HG03280 (cell line): ENCODE measurements at regions not wholly inside any gene's neighbourhood (a gene's known extent, or its start where the extent isn't known, plus 50 kb on each side); places are given as distances from the start of the nearest gene placed in this dataset.
"Not testable (repeated sequence)": the region's sequence is repeated elsewhere in the genome, so short reads cannot be mapped to it uniquely, and the experiment has no call there.

Experiments used
- ATAC-seq: cut with Tn5 transposase; IDR thresholded peaks from one replicate; pipeline ENCODE4 v1.9.1; 2021; ENCODE audit warnings: mild to moderate bottlenecking, moderate library complexity; ENCODE audit not compliant: unreplicated experiment

GRCh38 chr4:111228874-111229273 lies 606.0 kb upstream of the PITX2 start:
- no peak for ATAC-seq

DNA sequence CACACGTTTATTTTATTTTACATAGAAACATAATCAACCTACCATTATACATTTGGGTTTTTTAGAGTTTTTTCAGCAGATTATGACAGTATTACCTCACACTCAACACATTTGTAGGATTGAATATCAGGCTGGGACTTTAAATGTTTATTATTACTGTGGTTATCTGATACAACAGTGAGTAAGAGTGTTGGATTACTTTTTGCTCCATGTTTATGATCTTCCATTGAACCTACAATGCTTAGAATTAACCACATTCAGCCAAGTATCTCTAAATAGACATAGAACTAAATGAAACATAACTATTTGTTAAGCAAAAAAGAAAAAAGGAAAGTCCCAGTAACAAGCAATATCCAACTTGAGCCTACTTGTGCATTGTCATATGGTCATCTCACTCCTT lies 607.4 kb upstream of the PITX2 start:
- no peak for ATAC-seq

- ATAC-seq, result no peak
Measured at GRCh38 chr4:111231281-111231680, 608.4 kb upstream of the PITX2 start.

- ATAC-seq, result no peak
Measured at GRCh38 chr4:111234939-111235338, 612.1 kb upstream of the PITX2 start.

DNA sequence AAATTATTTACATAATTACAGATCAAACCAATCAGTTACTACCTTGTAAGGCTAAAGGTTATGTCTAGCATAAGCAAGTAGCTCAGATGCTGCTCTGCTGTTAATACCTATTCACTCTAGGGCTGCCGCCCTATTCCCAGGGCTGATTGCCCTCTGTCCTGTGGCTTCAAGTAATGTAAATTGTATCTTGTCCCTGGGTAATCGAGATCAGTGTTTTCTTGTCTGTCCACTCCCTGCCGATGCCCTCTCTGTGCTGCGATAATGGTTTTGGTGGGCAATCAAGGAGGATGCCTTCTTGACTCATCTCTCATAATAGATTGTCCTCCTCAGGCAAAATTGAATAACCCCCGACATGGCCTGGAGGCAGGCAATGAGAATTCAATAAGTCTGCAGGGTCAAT lies 641.0 kb upstream of the PITX2 start:
- no peak for ATAC-seq

DNA sequence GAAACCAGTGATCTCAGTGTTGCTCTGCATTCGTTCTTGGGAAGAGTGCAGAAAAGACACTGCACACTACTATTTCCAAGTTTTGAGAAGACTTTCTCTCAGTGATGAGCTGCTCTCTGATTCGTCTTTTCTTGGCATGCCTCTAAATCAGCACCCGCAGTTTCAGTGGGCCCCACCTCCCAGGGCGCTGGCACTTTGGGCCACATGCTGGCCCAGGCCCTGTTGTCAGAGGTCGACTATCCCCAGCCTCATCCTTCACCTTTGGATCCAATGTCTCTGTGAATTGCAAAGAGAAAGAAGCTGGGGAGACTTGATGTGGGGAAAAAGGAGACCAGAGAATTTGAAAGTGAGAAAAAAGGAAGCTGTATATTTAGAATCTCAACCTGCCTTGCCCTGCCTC lies 644.1 kb upstream of the PITX2 start:
- ATAC-seq, result no peak

GRCh38 chr4:111267786-111268185 lies 644.9 kb upstream of the PITX2 start:
- no peak for ATAC-seq

DNA sequence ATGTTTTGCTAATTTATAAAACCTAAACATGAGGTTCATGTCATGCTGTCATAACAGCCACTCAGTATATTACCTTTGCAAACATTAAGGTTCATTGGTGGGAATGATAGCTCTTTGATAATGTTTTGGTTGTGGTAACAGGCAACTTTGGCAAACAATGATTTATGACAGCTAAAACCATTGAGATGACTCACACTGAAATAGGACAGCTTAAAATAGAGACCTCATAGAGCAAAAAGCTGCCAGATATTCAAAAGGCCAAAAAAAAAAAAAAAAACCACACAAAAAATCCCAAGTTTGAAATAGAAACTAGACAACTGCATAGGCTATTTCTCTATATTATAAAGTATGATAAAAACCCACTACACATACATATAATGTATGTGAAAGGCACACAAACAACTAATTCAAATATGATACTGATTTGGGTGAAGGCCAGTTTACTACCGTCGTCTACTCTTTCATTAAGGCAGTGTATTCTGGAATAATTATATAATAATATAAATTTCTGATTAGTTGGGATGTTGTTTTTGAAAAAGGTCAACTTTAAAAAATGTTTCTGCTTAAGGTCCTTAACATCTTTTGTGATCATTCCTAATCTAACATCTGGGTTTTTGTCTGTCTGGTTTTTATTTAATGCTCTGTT lies 646.0 kb upstream of the PITX2 start:
- ATAC-seq, result peak; percentile 60

DNA sequence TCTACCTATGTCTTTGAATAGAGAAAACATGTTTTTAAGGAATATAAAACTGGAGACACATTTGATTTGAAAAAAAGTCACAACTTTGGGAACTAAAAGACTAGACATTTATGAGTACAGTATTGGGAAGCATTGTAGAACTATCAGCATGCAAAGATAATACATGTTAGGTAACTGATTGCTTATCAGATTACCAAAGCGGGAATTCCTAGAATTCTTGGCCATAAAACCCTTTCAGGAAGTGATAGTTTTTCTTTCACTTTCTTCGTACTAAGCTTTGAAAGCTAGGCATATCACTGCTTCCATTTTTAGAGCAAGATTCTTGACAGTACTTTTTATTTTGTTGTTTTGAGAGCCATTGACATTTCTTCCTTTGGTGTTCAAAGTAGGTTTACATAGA lies 646.6 kb upstream of the PITX2 start:
- ATAC-seq, result no peak

GRCh38 chr4:111274060-111274459 lies 651.2 kb upstream of the PITX2 start:
- ATAC-seq, result no peak

GRCh38 chr4:111274486-111274885 lies 651.6 kb upstream of the PITX2 start:
- ATAC-seq, result no peak

- ATAC-seq, result no peak
Measured at GRCh38 chr4:111281219-111281618, 658.3 kb upstream of the PITX2 start.

GRCh38 chr4:111282035-111282434 lies 659.2 kb upstream of the PITX2 start:
- no peak for ATAC-seq

- ATAC-seq, result peak; percentile 71
Measured at GRCh38 chr4:111283066-111283677, 660.3 kb upstream of the PITX2 start.

- ATAC-seq, result no peak
Measured at GRCh38 chr4:111296466-111296865, 673.6 kb upstream of the PITX2 start.

DNA sequence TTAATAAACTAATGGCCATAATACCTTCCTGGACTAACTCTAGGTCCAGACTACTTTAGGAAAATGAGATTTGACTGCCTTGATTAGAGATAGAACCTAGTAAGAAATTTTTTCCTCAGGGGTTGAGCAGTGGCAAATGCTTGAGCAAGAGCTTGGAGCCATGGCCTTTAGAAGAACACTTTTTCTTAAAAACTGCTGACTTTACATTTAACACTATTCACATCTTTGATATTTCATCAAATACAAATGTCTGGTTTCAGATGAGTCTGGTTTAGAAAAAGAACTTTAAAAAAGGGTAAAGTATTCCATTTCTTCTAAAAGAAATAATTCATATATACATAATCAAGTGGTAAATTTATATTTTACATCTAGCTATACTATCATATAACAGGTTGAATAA lies 680.9 kb upstream of the PITX2 start:
- no peak for ATAC-seq

GRCh38 chr4:111323496-111323895 lies 700.6 kb upstream of the PITX2 start:
- no peak for ATAC-seq

DNA sequence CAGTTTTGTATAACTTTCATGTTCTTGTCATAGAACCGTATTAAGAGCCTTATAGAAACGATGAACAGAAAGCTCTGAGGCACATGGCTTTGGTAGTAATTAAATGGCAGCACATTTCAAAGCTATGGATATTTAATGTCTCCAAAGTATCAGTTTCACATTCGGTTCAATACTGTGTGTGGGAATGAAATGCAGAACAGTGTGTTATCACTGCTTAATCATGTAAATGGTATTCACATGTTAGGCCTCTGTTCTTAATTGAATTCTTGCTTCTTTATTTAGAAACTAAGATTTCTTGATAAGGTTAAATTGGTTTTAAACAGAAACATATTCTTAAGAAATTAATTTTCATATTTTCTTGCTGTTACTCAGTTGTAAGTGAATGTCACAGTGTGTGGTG lies 701.0 kb upstream of the PITX2 start:
- ATAC-seq, result no peak

- no peak for ATAC-seq
Measured at GRCh38 chr4:111326450-111326849, 703.6 kb upstream of the PITX2 start.

DNA sequence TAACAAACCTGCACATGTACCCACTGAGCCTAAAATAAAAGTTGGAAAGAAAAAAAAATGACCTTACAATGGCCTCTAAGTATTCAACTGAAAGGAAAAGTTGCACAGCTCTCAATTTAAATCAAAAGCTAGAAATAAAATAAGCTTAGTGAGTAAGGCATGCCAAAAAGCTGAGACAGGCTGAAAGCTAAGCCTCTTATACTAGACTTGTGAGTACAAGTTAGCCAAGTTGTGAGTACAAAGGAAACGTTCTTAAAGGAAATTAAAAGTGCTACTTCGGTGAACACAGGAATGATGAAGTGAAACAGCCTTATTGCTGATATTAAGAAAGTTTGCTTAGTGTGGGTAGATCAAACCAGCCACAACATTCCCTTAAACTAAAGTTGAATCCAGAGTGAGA lies 707.9 kb upstream of the PITX2 start:
- ATAC-seq, result no peak

DNA sequence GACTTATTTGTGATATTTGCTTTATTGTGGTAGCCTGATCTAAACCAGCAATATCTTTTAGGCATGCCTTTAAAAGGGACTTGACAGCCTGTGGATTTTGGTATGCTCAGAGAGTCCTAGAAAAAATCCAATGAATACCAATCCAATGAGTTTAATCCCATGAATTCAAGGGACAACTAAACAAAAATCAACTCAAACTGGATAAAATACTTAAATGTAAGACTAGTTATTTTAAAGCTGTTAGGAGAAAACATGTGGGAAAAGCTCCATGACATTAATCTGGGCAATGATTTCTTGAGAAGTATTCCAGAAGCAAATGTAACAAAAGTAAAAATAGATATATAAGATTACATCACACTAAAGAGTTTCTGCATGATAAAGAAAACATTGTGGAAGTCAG lies 711.5 kb upstream of the PITX2 start:
- no peak for ATAC-seq

DNA sequence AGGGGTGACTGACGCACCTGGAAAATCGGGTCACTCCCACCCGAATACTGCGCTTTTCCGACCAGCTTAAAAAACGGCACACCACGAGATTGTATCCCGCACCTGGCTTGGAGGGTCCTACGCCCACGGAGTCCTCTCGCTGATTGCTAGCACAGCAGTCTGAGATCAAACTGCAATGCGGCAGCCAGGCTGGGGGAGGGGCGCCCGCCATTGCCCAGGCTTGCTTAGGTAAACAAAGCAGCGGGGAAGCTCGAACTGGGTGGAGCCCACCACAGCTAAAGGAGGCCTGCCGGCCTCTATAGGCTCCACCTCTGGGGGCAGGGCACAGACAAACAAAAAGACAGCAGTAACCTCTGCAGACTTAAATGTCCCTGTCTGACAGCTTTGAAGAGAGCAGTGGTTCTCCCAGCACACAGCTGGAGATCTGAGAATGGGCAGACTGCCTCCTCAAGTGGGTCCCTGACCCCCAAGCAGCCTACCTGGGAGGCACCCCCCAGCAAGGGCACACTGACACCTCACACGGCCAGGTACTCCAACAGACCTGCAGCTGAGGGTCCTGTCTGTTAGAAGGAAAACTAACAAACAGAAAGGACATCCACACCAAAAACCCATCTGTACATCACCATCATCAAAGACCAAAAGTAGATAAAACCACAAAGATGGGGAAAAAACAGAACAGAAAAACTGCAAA lies 714.5 kb upstream of the PITX2 start:
- not testable (repeated sequence) for ATAC-seq
